HG03045 (cell line): ENCODE measurements at regions not wholly inside any gene's neighbourhood (a gene's known extent, or its start where the extent isn't known, plus 50 kb on each side); places are given as distances from the start of the nearest gene placed in this dataset.

Source experiments
- ATAC-seq: cut with Tn5 transposase; IDR thresholded peaks from one replicate; pipeline ENCODE4 v1.9.1; 2021; ENCODE audit warnings: mild to moderate bottlenecking, moderate library complexity; ENCODE audit not compliant: unreplicated experiment

GRCh38 chr9:99736291-99736690 is 85.4 kb upstream of the NR4A3 start:
- no peak for ATAC-seq

DNA sequence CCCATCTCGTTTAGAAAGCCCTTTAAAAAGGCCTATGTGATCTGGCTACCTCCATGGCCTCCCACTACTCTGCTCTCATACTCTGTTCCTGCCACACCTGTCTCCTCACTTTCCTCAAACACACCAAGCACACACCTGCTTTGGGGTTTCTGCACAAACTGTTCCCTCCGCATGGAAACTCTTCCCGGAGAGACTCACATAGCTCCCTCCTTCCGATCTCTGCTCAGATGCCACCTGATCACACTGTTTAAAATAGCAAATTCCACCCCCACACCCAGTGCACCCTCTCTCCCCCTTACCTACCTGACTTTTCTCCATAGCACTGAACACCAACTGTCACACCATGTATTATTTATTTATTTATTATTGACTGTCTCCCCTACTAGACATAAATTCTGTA is 84.0 kb upstream of the NR4A3 start:
- ATAC-seq, result no peak

- no peak for ATAC-seq
Measured at GRCh38 chr9:99743006-99743405, 78.7 kb upstream of the NR4A3 start.

- ATAC-seq, result no peak
Measured at GRCh38 chr9:99743455-99743854, 78.2 kb upstream of the NR4A3 start.

DNA sequence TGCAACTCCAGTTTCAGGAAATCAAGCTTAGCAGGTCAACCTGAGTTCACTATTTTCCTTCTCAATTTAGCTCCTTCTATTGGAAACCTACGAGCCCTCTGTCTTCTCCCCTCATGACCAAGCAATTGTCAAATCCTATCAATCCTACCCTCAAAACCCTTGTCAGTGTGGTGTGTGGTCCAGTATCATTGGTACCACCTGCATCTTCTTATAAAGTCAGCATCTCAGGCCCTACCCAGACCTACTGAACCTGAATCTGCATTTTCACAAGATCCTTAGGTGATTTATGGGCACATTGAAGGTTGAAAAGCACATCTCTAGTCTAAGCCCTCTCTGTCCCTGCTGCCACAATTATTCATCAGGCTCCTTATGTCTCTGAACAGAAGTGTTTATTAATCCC is 77.6 kb upstream of the NR4A3 start:
- no peak for ATAC-seq

DNA sequence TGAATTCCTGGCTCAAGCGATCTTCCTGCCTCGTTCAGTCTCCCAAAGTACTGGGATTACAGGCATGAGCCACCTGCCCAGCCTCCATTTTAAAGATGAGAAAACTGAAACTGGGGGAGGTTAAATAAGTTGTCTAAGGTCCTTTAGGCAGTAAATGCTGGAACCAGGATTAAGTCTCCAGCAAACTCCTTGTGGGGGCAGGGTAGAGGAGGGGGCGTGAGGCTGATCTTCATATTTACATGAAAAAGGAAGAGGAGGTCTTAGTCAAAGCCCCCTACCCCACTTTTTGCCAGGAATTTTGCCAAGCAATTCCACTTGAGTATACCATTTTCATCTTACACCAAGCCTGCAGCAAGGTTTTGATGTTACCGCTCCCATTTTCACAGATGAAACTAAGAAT is 76.6 kb upstream of the NR4A3 start:
- ATAC-seq, result no peak

GRCh38 chr9:99746406-99746805 is 75.3 kb upstream of the NR4A3 start:
- no peak for ATAC-seq

DNA sequence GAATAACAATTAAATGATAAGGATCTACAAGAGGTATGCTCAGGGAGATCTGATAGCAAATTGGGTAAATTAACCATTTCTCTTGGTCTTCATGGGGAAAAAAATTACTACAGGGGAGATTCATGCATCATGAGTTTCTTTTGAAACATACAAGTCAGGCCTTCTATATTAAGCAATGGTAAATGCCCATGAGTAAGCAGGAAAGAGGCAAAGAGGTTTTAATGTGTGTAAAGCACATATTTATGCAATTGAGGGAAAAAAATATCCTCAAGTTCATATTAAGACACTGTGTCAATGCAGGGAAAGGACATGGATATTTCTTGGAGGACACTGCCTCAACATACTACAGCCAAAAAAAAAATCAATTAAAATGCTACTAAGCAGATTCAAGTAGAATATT is 73.4 kb upstream of the NR4A3 start:
- no peak for ATAC-seq

- no peak for ATAC-seq
Measured at GRCh38 chr9:99748676-99749075, 73.0 kb upstream of the NR4A3 start.

GRCh38 chr9:99749641-99750040 is 72.0 kb upstream of the NR4A3 start:
- ATAC-seq, result no peak

DNA sequence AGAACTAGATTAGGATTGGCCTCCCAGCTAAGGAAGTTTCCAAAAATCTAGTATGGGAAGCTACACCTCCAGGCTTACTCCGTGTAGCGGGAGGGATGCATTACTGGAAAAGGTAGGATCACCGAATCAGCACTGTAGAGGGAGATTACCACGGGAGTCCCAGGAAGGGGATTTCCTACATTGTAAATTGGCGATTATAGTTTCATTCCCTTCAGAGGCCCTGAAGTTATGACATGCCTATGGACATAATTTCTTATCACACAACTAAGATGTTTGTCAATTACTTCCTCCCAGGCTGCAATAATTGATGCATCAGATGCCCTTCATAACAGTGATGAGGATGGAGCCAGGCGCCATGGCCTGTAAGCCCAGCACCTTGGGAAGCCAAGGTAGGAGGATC is 71.2 kb upstream of the NR4A3 start:
- no peak for ATAC-seq

DNA sequence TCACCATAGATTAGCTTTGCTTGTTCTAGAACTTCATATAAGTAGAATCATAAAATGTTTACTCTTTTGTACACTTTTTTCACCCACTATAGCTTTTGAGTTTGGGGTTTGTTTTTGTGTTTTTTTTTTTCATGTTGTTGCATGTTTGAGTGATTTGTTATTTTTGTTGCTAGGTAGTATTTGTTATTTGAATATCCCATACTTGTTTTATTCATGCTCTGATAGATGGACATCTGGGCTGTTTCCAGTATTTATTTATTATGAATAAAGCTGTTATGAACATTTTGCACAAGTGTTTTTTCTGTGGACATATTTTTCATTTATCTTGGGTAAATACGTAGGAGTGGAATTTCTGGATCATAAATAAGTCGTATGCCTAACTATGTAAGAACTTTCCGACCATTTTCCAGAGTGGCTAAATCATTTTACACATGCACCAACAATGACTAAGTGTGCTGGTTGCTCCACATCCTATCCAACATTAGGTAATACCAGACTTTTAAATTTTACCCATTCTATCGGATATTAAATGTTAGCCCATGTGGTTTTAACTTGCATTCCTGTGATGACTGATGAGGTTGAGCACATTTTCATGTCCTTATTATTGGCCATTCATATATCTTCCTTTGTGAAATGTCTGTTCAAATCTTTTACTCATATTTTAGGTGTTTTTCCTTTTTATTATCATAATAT is 69.1 kb upstream of the NR4A3 start:
- ATAC-seq, result no peak

GRCh38 chr9:99753436-99753835 is 68.2 kb upstream of the NR4A3 start:
- ATAC-seq, result no peak

- ATAC-seq, result no peak
Measured at GRCh38 chr9:99760421-99760820, 61.3 kb upstream of the NR4A3 start.

GRCh38 chr9:99762470-99762869 is 59.2 kb upstream of the NR4A3 start:
- peak; percentile 97 for ATAC-seq
